ENCODE measurements at regions not wholly inside any gene's neighbourhood (a gene's known extent, or its start where the extent isn't known, plus 50 kb on each side); places are given as distances from the start of the nearest gene placed in this dataset.

- Histone ChIP-seq H3K9me3 (no peaks in the 10 kb centered on the region), H3K27ac (peak overlapping the region in 1 of 3 donors; percentile 24), H3K36me3 (no peaks in the 10 kb centered on the region), H3K4me1 (peaks cover 0 to 9% (median 4%) of the 10 kb centered on the region in 4 donors), H3K27me3 (no peaks in the 10 kb centered on the region), H3K4me3 (no peak overlapping the region)
- intact Hi-C loops (cut with DNase I) = loop anchor here in 1 of 2 donors (10.0 kb wide), 1 partner anchor 49 kb away; no protein-coding TSS in a partner anchor
- DNase-seq (peak in 1 of 3 donors; percentile 47), ATAC-seq (peak; percentile 59 to 85 (median 68))
- TF ChIP-seq CTCF (IDR thresholded peaks at IDR 0.05) (no peak), POLR2A (IDR thresholded peaks at IDR 0.05) (no peak)
- WGBS (ENCODE audit: insufficient coverage, low coverage, low lambda C conversion rate, missing lambda C conversion rate) = 42% methylated on average over 3 of the region's 10 CpGs
These were observed 58.9 kb downstream of the SHANK2 start for GRCh38 chr11:71193431-71193830.

DNA sequence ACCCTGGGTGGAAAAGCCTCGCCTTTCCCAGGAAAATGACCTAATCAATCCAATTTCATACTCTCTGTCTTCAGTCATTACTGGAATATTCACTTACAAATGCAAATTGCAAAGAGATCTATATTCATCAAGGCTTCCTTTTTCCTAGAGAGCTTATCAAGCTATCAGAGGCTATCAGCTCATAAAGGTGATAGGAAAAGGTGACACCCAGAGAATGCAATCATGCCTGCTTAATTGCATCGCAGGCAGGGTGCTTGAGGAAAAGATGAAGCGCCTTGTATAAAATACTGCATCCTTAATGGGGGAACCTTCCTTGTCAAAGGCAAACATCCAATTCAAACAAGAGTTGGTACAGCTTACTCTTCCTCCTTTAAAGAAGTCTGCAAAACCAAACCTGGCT lies 59.7 kb downstream of the SHANK2 start:
- WGBS (ENCODE audit: insufficient coverage, low coverage, low lambda C conversion rate, missing lambda C conversion rate) = 81% methylated on average over 3 of the region's 3 CpGs
- no peak for ATAC-seq
- intact Hi-C loops (cut with DNase I) = loop anchor here in 1 of 2 donors (10.0 kb wide), 1 partner anchor 48 kb away; no protein-coding TSS in a partner anchor
- no peak for TF ChIP-seq POLR2A (IDR thresholded peaks at IDR 0.05)
- TF ChIP-seq CTCF (IDR thresholded peaks at IDR 0.05) = no peak
- no peak overlapping the region for H3K27ac ChIP-seq
- H3K4me3 ChIP-seq = no peak overlapping the region
- H3K4me1 ChIP-seq = peaks cover 0 to 9% (median 4%) of the 10 kb centered on the region in 4 donors
- no peaks in the 10 kb centered on the region for H3K36me3 ChIP-seq
- DNase-seq = no peak
- H3K27me3 ChIP-seq = no peaks in the 10 kb centered on the region
- H3K9me3 ChIP-seq = no peaks in the 10 kb centered on the region

DNA sequence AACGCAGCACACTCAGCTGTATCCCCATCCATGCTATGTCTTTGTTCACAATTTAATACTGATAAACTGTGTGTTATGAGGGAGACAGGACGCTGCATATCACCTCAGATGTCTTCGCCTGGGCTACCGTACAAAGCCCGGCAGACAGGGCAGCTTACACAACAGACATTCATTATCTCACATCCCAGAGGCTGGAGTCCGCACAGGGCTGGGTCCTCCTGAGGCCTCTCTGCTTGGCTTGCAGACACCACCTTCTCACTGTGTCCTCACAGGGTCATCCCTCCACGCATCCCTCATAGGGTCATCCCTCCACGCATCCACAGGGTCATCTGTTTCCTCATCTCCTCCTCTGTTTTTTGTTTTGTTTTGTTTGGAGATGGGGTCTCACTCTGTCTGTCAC lies 61.2 kb downstream of the SHANK2 start:
- no peak overlapping the region for H3K4me3 ChIP-seq
- H3K27me3 ChIP-seq = no peaks in the 10 kb centered on the region
- no peaks in the 10 kb centered on the region for H3K9me3 ChIP-seq
- no peaks in the 10 kb centered on the region for H3K36me3 ChIP-seq
- no peak overlapping the region for H3K27ac ChIP-seq
- H3K4me1 ChIP-seq = peaks cover 0 to 9% (median 4%) of the 10 kb centered on the region in 4 donors
- DNase-seq = peak in 1 of 3 donors; percentile 13
- no peak for ATAC-seq
- intact Hi-C loops (cut with DNase I) = loop anchor here in 1 of 2 donors (10.0 kb wide), 1 partner anchor 46 kb away; no protein-coding TSS in a partner anchor
- WGBS (ENCODE audit: insufficient coverage, low coverage, low lambda C conversion rate, missing lambda C conversion rate) = 79% methylated on average over 2 of the region's 8 CpGs
- TF ChIP-seq POLR2A (IDR thresholded peaks at IDR 0.05) = no peak
- no peak for TF ChIP-seq CTCF (IDR thresholded peaks at IDR 0.05)

- intact Hi-C loops (cut with DNase I) = loop anchor here in 1 of 2 donors (10.0 kb wide), 1 partner anchor 46 kb away; no protein-coding TSS in a partner anchor
- peaks cover 0 to 9% (median 4%) of the 10 kb centered on the region in 4 donors for H3K4me1 ChIP-seq
- no peaks in the 10 kb centered on the region for H3K36me3 ChIP-seq
- H3K27me3 ChIP-seq = no peaks in the 10 kb centered on the region
- no peak for TF ChIP-seq POLR2A (IDR thresholded peaks at IDR 0.05)
- H3K4me3 ChIP-seq = no peak overlapping the region
- ATAC-seq (no peak), DNase-seq (peak in 1 of 3 donors; percentile 27)
- no peak overlapping the region for H3K27ac ChIP-seq
- no peaks in the 10 kb centered on the region for H3K9me3 ChIP-seq
- 100% methylated on average over 2 of the region's 14 CpGs for WGBS (ENCODE audit: insufficient coverage, low coverage, low lambda C conversion rate, missing lambda C conversion rate)
These were observed 61.8 kb downstream of the SHANK2 start for GRCh38 chr11:71190551-71190950.

DNA sequence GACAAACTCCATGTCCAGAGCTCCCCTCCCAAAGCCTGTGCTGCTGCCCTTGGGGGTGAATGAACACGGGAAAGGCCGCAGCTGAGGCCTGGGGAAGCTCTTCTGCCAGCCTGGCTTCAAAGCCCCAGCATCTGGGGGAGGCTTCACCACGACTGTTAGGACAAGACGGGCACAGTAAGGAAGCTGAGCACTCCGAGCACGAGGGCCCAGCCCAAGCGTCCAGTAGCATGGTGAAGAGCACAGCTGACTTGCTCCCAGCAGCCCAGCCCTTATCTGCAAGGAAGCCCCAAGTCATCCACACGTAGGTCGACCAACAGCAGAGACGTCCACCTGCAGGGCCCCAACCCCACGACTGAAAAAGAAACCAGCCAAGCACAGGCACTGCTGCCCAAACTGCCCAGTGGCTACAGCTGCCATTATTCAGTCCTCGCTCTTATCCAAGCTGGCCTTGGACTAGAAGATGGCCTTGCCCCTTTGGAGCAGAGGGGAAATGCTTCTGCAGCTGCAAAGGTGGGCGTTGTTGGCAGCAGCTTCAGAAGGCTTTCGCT lies 62.5 kb downstream of the SHANK2 start:
- no peak for ATAC-seq
- H3K4me1 ChIP-seq = peaks cover 0 to 9% (median 4%) of the 10 kb centered on the region in 4 donors
- no peaks in the 10 kb centered on the region for H3K36me3 ChIP-seq
- H3K27me3 ChIP-seq = no peaks in the 10 kb centered on the region
- no peak overlapping the region for H3K27ac ChIP-seq
- no CpG with 5 or more reads among the region's 14 CpGs for WGBS (ENCODE audit: insufficient coverage, low coverage, low lambda C conversion rate, missing lambda C conversion rate)
- intact Hi-C loops (cut with DNase I) = loop anchor here in 1 of 2 donors (10.0 kb wide), 1 partner anchor 45 kb away; no protein-coding TSS in a partner anchor
- no peaks in the 10 kb centered on the region for H3K9me3 ChIP-seq
- H3K4me3 ChIP-seq = no peak overlapping the region
- peak in 2 of 3 donors; percentile 30 to 36 for DNase-seq
- TF ChIP-seq CTCF (IDR thresholded peaks at IDR 0.05) (no peak), POLR2A (IDR thresholded peaks at IDR 0.05) (no peak)
